HG02763 (cell line): ENCODE measurements at regions not wholly inside any gene's neighbourhood (a gene's known extent, or its start where the extent isn't known, plus 50 kb on each side); places are given as distances from the start of the nearest gene placed in this dataset.
"Not testable (repeated sequence)": the region's sequence is repeated elsewhere in the genome, so short reads cannot be mapped to it uniquely, and the experiment has no call there.

Experiments
- ATAC-seq: cut with Tn5 transposase; IDR thresholded peaks from one replicate; pipeline ENCODE4 v1.9.1; 2021; ENCODE audit warnings: mild to moderate bottlenecking, moderate library complexity; ENCODE audit not compliant: unreplicated experiment

- ATAC-seq = not testable (repeated sequence)
Observed at GRCh38 chr1:66424530-66424929, 109.4 kb upstream of the SGIP1 start.

- no peak for ATAC-seq
Observed at GRCh38 chr1:66426239-66426853, 107.6 kb upstream of the SGIP1 start.

DNA sequence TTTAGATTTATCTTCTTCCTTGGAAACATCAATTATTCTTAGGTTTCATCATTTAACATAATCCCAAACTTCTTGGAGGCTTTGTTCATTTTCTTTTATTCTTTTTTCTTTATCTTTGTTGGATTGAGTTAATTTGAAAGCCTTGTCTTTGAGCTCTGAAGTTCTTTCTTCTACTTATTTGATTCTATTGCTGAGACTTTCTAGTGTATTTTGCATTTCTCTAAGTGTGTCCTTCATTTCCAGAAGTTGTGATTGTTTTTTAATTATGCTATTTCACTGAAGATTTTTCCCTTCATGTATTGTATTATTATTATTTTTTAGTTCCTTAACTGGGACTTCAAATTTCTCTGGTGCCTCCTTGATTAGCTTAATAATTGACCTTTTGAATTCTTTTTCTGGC lies 103.1 kb upstream of the SGIP1 start:
- ATAC-seq = not testable (repeated sequence)

- ATAC-seq = no peak
Observed at GRCh38 chr1:66431999-66432398, 102.0 kb upstream of the SGIP1 start.

DNA sequence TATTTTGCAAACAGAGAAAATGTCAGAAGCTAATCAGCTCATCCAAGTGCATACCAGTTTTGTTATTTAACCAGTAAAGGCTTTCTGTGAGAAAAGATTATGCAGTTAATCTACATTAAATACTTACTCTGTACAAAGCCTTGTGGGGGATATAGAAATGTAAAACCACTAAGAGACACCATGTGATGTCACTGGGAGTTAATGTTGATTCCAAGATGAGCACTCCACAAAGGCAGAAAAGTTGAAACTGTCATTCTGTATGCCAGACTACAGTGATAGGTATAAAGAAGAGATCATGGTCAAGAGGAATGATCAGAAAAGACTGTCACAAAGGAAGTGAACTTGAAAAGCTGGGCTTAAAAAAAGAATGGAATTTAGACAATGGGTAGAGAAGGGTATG lies 100.3 kb upstream of the SGIP1 start:
- ATAC-seq = no peak

GRCh38 chr1:66434096-66434495 lies 99.9 kb upstream of the SGIP1 start:
- no peak for ATAC-seq

GRCh38 chr1:66435541-66435940 lies 98.4 kb upstream of the SGIP1 start:
- ATAC-seq = no peak

DNA sequence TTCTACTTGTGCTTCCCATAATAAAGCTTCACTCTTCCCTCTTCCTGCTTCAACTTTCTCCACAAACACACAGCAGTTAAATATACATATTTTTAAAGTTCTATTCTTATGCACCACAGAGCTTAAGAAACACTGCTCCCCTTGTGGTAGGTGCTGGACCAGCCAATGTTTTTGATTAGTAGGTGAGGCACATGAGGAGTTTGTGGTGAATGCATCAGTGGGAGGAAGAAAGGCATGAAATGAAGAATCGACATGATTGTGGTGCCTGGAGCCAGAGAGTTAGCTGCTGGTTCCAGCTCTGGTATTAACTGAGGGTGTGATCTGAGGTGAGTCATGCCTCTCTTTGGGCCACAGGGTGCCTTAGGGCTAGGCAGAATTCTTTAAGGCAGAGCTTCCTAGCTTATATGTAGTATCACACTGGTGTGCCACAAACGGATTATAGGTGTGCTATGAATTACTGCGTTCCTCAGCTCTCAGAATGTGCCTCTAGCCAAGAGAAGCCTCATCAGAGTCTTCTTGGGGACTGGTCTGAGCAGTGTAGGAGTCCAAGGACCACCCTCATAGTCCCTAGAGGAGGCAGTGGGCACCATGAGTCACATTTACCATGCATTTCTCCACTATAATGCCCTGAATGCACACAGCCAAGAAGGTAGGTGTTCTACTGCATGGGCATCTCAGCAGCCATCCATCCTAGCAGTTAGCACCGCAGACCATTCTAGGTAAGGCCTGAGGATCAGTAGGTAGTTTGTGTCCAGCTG lies 97.4 kb upstream of the SGIP1 start:
- peak; percentile 60 for ATAC-seq

- ATAC-seq = no peak
Observed at GRCh38 chr1:66437136-66437401, 96.9 kb upstream of the SGIP1 start.

DNA sequence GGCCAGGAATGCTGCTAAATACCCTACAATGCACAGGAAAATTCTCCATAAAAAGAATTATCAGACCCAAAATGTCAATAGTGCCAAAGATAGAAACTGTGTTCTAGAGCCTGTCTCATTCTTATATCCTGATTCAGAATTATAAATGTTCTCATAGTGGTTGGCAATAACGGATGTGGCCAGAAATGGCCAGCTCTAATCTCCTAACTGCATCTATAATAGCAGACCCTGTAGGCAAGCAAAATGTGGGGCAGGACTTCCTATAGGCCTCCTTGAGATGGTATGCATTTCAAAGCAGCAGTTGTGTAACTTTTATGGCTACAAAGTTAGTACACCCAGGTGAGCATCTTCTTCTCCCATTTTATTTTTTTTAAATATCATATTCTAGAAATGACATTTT lies 95.9 kb upstream of the SGIP1 start:
- no peak for ATAC-seq

GRCh38 chr1:66438501-66438900 lies 95.5 kb upstream of the SGIP1 start:
- no peak for ATAC-seq

DNA sequence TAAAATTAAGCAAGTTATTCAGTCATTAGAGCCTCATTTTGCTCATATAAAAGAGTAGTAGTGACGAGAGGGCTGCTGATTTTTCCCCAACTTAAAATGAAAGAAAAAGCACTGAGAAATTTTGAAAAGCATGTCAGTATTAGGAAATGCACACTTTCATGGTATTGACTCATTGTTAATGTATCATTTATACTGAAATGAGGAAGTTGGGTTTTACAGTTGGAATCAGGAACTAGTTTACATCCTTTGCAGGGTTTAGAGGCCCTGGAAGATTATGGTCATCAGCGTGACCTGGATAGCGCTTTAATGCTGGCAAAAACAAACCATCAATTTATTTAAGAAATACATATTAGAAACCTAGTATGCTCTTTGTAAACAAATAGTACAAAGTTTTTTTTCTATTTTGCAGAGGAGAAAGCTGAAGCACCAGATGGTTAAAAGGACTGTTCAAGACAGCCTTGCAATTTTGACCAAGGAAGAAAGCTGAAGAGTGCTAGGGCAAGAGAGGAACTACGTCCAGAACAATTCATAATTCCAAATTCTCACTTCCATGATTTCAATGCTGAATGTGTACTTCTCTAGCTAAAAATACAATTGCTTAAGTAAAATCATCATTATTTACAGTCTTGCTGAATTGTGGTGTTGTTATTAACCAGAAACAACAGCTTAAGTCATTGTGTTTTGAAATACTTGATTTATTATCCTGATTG lies 94.8 kb upstream of the SGIP1 start:
- peak; percentile 44 for ATAC-seq

GRCh38 chr1:66443793-66444192 lies 90.2 kb upstream of the SGIP1 start:
- ATAC-seq = no peak

DNA sequence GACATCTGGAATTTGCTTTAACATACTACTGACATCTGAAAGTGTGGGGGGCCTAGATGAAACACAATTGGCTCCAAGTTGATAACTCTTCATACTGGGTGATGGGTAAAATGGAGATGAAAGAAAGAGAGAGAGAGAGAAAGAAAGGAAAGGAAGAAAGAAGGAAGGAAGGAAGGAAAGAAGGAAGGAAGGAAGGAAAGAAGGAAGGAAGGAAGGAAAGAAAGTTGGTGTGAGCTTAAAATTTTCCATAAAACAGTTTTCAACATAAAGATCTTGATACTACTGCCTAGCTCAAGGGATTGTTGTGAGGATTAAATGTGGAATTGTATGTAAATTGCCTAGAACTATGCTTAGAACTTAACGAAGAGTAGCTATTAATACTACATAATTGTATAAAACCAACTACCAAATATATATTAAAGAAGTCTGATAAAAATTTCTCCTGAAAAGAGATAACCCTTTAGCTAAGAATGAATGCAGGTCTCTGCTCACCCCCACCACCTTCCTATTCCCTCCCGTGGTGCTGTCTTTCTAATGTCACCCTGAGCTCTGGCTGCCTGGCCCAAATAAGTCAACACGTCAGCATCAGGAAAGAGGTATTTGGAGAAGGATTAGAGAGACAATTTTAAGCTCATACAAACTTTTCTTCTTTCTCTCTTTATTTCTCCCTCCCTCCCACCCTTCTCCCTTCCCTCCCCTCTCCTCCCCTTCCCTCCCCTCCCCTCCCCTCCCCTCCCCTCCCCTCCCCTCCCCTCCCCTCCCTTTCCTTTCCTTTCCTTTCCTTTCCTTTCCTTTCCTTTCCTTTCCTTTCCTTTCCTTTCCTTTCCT lies 89.3 kb upstream of the SGIP1 start:
- no peak for ATAC-seq

DNA sequence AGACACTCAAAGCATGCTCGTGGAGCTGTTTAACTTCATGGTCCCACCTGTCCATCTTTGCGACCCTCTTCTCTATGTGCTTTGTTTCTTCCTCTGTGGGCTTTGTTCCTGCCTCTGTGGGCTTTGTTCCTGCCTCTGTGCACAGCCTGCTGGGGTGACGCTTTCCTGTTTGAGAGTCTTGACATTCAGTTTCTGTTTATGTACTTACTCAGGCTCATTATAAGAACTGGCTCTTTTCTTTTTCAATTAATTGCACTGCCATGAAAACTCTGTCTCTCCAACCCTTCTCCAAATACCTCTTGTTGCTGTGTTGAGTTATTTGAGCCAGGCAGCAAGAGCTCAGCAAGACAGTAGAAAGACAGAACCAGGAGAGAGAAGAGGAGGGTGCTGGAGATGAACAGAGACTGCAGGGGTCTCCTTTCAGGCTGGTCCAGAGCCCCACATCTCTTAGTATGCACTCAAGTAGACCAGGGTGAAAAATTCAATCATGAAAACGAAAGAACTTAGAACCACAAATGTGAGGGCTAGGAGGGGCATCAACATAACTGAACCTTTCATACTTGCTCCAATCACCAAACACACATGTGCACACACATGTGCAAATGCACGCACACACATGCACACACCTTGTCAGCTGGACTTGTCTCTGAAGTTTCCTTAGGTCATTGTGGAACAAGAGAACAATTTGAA lies 88.3 kb upstream of the SGIP1 start:
- peak; percentile 76 for ATAC-seq

DNA sequence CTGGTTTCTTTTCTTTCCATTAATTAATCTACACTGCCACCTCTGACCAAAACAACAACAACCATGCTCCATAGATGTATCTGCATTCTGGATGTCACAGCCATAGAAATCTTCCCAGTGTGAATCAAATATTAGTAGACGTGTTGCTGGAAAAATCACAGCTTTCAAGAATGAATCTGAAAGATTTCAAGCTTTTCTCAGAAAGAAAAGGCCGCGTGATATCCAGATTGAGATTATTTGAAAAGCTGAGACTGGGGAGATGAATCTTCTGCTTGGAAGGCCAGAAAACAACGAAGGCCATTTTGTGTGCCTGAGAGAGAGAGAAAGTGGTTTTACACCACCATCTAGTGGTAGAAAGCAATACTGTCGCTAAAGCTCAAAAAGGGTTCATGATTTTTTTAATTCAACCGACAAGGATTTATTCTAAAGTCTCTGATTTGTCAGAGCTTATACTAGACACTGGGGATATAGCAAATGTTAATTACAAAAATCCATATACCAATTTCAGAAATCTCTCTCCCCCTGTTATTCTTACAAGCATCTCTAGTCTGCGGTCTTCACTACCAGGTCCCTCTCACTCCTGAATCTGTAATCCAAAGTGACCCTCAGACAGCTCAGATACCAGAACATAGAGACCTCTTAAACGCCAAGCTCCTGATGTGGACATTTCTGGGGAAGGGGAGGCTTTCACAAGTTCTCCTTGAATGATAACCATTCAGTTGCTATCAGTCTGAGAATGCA lies 87.5 kb upstream of the SGIP1 start:
- peak; percentile 36 for ATAC-seq

- no peak for ATAC-seq
Observed at GRCh38 chr1:66450043-66450514, 83.9 kb upstream of the SGIP1 start.

- no peak for ATAC-seq
Observed at GRCh38 chr1:66450847-66451246, 83.1 kb upstream of the SGIP1 start.

DNA sequence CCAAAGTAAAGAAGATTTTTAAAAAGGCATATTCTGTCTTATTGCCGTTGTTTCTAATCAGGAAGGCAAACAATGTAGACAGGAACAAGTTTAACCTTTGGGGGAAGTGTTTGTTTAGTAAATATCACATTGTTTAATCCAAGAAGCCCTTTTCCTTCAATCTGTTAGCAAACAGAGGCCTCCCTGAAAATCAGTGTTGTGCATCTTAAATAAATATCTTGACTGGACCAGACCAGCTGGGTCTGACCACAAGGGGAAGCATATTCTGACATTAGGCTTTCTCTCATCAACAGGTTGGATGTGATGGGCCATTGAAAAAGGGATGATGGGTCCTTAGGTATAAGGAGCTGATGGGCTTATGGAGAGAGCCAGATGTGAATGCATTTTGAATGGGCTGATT lies 81.8 kb upstream of the SGIP1 start:
- ATAC-seq = no peak

DNA sequence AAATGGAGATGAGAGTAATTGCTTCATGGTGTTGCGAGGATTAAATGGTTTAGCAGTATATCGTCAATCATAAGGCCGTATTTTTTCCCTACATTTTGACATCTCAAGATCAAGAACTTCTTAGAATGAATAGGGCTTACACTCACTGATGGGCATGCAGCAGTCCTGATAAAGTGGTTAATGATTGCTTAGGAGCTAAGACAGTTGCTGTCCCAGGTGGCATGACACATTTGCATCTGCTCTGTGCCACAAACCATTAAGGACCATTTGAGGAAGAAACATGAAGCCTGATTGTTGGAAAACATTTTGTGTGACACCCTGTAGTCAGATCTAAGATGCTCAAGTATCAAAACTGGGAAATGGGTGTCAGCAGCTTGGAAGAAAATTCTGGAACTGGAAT lies 81.0 kb upstream of the SGIP1 start:
- ATAC-seq = peak; percentile 74
